Right lobe of liver (tissue), 4 donors: ENCODE measurements at regions not wholly inside any gene's neighbourhood (a gene's known extent, or its start where the extent isn't known, plus 50 kb on each side); places are given as distances from the start of the nearest gene placed in this dataset.

ENCODE experiments used
- POLR2A ChIP-seq: fragments of 450-650 bp; IDR thresholded peaks from one replicate; pipeline ENCODE4 v1.6.1; 2017; ENCODE audit warnings: antibody characterized with exemption, mild to moderate bottlenecking
- TF ChIP-seq, protein P1 (sequence below), 4 donors: fragments of 200-600 bp in 3 of 4; fragments of 450-650 bp in 1 of 4; IDR thresholded peaks; one replicate each; pipeline versions ENCODE4 v1.5.1 to v1.8.0; 2016 to 2022; ENCODE audit warnings: antibody characterized with exemption in 4 of 4, mild to moderate bottlenecking in 2 of 4
- donor health status: DM: no; HTN: no; CAD: no.
- donor health status: DM: no; HTN: no; CAD: no.
- donor health status: DM: no; HTN: yes; CAD: no.

- TF ChIP-seq, protein P1, sequence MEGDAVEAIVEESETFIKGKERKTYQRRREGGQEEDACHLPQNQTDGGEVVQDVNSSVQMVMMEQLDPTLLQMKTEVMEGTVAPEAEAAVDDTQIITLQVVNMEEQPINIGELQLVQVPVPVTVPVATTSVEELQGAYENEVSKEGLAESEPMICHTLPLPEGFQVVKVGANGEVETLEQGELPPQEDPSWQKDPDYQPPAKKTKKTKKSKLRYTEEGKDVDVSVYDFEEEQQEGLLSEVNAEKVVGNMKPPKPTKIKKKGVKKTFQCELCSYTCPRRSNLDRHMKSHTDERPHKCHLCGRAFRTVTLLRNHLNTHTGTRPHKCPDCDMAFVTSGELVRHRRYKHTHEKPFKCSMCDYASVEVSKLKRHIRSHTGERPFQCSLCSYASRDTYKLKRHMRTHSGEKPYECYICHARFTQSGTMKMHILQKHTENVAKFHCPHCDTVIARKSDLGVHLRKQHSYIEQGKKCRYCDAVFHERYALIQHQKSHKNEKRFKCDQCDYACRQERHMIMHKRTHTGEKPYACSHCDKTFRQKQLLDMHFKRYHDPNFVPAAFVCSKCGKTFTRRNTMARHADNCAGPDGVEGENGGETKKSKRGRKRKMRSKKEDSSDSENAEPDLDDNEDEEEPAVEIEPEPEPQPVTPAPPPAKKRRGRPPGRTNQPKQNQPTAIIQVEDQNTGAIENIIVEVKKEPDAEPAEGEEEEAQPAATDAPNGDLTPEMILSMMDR (IDR thresholded peaks at IDR 0.05) = no peak
- no peak for TF ChIP-seq POLR2A
Measured at GRCh38 chr4:149009223-149009622, 567.0 kb upstream of the NR3C2 start.
